ENCODE measurements at regions not wholly inside any gene's neighbourhood (a gene's known extent, or its start where the extent isn't known, plus 50 kb on each side); places are given as distances from the start of the nearest gene placed in this dataset.

DNA sequence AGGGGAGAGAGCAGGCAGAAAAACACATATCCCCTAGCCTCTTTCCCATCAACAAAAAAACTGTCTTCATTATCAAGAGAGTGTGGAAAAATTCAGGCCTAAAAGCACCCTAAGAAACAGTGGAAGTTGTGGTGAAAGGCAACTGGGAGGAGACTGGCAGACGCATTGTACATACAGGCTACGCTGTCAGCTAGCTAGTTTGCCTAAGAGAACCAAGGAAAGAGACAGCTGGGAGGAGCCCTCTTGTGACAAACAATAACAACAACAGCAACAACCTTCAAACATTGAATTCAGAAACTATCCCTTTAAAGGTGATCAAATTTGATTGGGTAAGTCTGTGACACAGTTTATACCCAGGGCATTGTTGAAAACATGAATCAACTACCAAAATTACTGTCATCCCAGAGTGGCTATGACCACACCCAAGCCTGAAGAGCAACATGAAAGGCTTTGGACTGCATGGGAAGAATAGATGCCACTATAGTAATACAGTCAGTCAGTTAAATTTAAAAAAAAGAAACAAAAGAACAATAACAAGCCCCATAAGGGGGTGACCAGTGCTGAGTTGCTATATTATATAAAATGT, 88.9 kb upstream of the CRIM1 start:
- no peak overlapping the region for H3K4me2 ChIP-seq (ENCODE audit: low read length)
- H3K79me2 ChIP-seq (replicated peaks; ENCODE audit: insufficient read depth, low read length): no peaks in the 10 kb centered on the region
- H3K9ac ChIP-seq (ENCODE audit: low read length): no peak overlapping the region
- no peaks in the 10 kb centered on the region for H3K36me3 ChIP-seq (ENCODE audit: insufficient read depth, low read length)
- no peak overlapping the region for H3K4me3 ChIP-seq (ENCODE audit: low read length)
- TF ChIP-seq EP300 (conservative IDR thresholded peaks at IDR 0.05; ENCODE audit: poor library complexity, severe bottlenecking): no peak
- TF ChIP-seq POLR2AphosphoS5 (IDR thresholded peaks at IDR 0.05): no peak
- TF ChIP-seq TAF1 (IDR thresholded peaks at IDR 0.05; ENCODE audit: low read depth): no peak
- TF ChIP-seq SMC3 (conservative IDR thresholded peaks at IDR 0.05; ENCODE audit: poor library complexity): no peak
- no peak for TF ChIP-seq MXI1 (conservative IDR thresholded peaks at IDR 0.05; ENCODE audit: poor library complexity, severe bottlenecking)
- TF ChIP-seq EZH2 (IDR thresholded peaks at IDR 0.05; ENCODE audit: borderline replicate concordance, insufficient read depth, low read length, poor library complexity, severe bottlenecking): no peak
- TF ChIP-seq, protein P1, sequence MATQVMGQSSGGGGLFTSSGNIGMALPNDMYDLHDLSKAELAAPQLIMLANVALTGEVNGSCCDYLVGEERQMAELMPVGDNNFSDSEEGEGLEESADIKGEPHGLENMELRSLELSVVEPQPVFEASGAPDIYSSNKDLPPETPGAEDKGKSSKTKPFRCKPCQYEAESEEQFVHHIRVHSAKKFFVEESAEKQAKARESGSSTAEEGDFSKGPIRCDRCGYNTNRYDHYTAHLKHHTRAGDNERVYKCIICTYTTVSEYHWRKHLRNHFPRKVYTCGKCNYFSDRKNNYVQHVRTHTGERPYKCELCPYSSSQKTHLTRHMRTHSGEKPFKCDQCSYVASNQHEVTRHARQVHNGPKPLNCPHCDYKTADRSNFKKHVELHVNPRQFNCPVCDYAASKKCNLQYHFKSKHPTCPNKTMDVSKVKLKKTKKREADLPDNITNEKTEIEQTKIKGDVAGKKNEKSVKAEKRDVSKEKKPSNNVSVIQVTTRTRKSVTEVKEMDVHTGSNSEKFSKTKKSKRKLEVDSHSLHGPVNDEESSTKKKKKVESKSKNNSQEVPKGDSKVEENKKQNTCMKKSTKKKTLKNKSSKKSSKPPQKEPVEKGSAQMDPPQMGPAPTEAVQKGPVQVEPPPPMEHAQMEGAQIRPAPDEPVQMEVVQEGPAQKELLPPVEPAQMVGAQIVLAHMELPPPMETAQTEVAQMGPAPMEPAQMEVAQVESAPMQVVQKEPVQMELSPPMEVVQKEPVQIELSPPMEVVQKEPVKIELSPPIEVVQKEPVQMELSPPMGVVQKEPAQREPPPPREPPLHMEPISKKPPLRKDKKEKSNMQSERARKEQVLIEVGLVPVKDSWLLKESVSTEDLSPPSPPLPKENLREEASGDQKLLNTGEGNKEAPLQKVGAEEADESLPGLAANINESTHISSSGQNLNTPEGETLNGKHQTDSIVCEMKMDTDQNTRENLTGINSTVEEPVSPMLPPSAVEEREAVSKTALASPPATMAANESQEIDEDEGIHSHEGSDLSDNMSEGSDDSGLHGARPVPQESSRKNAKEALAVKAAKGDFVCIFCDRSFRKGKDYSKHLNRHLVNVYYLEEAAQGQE (IDR thresholded peaks at IDR 0.05; ENCODE audit: borderline replicate concordance): no peak
- TF ChIP-seq RAD21 (conservative IDR thresholded peaks at IDR 0.05): no peak
- TF ChIP-seq, protein P2, sequence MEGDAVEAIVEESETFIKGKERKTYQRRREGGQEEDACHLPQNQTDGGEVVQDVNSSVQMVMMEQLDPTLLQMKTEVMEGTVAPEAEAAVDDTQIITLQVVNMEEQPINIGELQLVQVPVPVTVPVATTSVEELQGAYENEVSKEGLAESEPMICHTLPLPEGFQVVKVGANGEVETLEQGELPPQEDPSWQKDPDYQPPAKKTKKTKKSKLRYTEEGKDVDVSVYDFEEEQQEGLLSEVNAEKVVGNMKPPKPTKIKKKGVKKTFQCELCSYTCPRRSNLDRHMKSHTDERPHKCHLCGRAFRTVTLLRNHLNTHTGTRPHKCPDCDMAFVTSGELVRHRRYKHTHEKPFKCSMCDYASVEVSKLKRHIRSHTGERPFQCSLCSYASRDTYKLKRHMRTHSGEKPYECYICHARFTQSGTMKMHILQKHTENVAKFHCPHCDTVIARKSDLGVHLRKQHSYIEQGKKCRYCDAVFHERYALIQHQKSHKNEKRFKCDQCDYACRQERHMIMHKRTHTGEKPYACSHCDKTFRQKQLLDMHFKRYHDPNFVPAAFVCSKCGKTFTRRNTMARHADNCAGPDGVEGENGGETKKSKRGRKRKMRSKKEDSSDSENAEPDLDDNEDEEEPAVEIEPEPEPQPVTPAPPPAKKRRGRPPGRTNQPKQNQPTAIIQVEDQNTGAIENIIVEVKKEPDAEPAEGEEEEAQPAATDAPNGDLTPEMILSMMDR (IDR thresholded peaks at IDR 0.05; ENCODE audit: poor library complexity, severe bottlenecking): no peak
- no peaks in the 10 kb centered on the region for H3K9me2 ChIP-seq (ENCODE audit: insufficient read depth, low read length)
- no peaks in the 10 kb centered on the region for H3K27me3 ChIP-seq (ENCODE audit: insufficient read depth, low read depth, low read length)
- H3K27ac ChIP-seq (ENCODE audit: low read length): no peak overlapping the region
- no peaks in the 10 kb centered on the region for H3F3A ChIP-seq (ENCODE audit: insufficient read depth, low read length, poor library complexity, severe bottlenecking)
- H4K20me1 ChIP-seq (ENCODE audit: insufficient read depth): no peaks in the 10 kb centered on the region
- H2AFZ ChIP-seq (ENCODE audit: low read depth, low read length): no peak overlapping the region
- no peaks in the 10 kb centered on the region for H3K9me3 ChIP-seq (ENCODE audit: low read length)

DNA sequence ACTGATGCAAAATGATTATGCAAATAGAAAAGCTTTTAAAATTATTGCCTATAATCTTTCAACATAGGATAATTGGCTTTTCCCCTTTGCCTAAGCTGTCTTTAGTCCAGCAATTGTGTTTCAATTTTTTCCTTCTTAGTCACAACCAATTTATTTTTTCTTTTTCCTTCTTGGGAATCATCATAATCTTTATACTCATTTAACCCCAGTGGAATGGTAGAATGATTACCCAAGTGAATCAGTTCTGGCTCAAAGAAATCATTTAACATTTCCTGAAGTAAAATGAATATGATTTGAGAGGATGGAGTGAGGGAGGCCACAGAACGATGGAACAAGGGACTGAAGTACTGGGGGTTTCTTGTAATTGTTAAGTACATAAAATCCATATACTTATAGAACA, 93.0 kb upstream of the CRIM1 start:
- H3K4me2 ChIP-seq (ENCODE audit: low read length): no peak overlapping the region
- TF ChIP-seq, protein P1 (IDR thresholded peaks at IDR 0.05; ENCODE audit: borderline replicate concordance): no peak
- TF ChIP-seq EP300 (conservative IDR thresholded peaks at IDR 0.05; ENCODE audit: poor library complexity, severe bottlenecking) (no peak), POLR2AphosphoS5 (IDR thresholded peaks at IDR 0.05) (no peak), EZH2 (IDR thresholded peaks at IDR 0.05; ENCODE audit: borderline replicate concordance, insufficient read depth, low read length, poor library complexity, severe bottlenecking) (no peak), RAD21 (conservative IDR thresholded peaks at IDR 0.05) (no peak), TAF1 (IDR thresholded peaks at IDR 0.05; ENCODE audit: low read depth) (no peak), MXI1 (conservative IDR thresholded peaks at IDR 0.05; ENCODE audit: poor library complexity, severe bottlenecking) (no peak), SMC3 (conservative IDR thresholded peaks at IDR 0.05; ENCODE audit: poor library complexity) (no peak)
- TF ChIP-seq, protein P2 (IDR thresholded peaks at IDR 0.05; ENCODE audit: poor library complexity, severe bottlenecking): no peak

More for the DNA sequence above, 93.0 kb upstream of the CRIM1 start:
- no peaks in the 10 kb centered on the region for H3K27me3 ChIP-seq (ENCODE audit: insufficient read depth, low read depth, low read length)
- no peak overlapping the region for H2AFZ ChIP-seq (ENCODE audit: low read depth, low read length)
- no peaks in the 10 kb centered on the region for H3K9me2 ChIP-seq (ENCODE audit: insufficient read depth, low read length)
- H3K79me2 ChIP-seq (replicated peaks; ENCODE audit: insufficient read depth, low read length): no peaks in the 10 kb centered on the region
- H3K36me3 ChIP-seq (ENCODE audit: insufficient read depth, low read length): no peaks in the 10 kb centered on the region
- no peaks in the 10 kb centered on the region for H3K9me3 ChIP-seq (ENCODE audit: low read length)
- H3K4me3 ChIP-seq (ENCODE audit: low read length): no peak overlapping the region
- no peak overlapping the region for H3K27ac ChIP-seq (ENCODE audit: low read length)
- H4K20me1 ChIP-seq (ENCODE audit: insufficient read depth): no peaks in the 10 kb centered on the region
- no peaks in the 10 kb centered on the region for H3F3A ChIP-seq (ENCODE audit: insufficient read depth, low read length, poor library complexity, severe bottlenecking)
- H3K9ac ChIP-seq (ENCODE audit: low read length): no peak overlapping the region
